Heart right ventricle (tissue), 16 donors: ENCODE measurements at regions not wholly inside any gene's neighbourhood (a gene's known extent, or its start where the extent isn't known, plus 50 kb on each side); places are given as distances from the start of the nearest gene placed in this dataset.
A peak's percentile ranks its signal among the peaks of the same experiment; 100 is the strongest.

ENCODE experiments used
- ATAC-seq, 8 donors: fragments of 200-7000 bp; cut with Tn5 transposase; one replicate each; pipeline ENCODE4 v1.9.1; 2020; ENCODE audit warnings: mild to moderate bottlenecking in 8 of 8, moderate library complexity in 8 of 8, moderate number of reproducible peaks in 1 of 8
- DNase-seq, 2 donors: peaks; one replicate each; pipeline ENCODE4 v3.0.0-alpha.2; 2020
- H3K27ac ChIP-seq, 10 donors: fragments of 200-600 bp; sonication (generic) in 2 of 10; one replicate each; pipeline versions ENCODE4 v1.5.0 to v1.8.0; 2020 to 2022; ENCODE audit warnings: mild to moderate bottlenecking in 3 of 10
- H3K27me3 ChIP-seq, 7 donors: fragments of 200-600 bp; one replicate each; pipeline ENCODE4 v1.8.0; 2021 to 2022; ENCODE audit warnings: mild to moderate bottlenecking in 2 of 7
- H3K36me3 ChIP-seq, 9 donors: fragments of 200-600 bp; sonication (generic) in 1 of 9; one replicate each; pipeline versions ENCODE4 v1.5.0 to v1.8.0; 2020 to 2022; ENCODE audit warnings: mild to moderate bottlenecking in 2 of 9
- H3K4me1 ChIP-seq, 9 donors: fragments of 200-600 bp; sonication (generic) in 1 of 9; one replicate each; pipeline versions ENCODE4 v1.5.0 to v1.8.0; 2020 to 2022; ENCODE audit warnings: mild to moderate bottlenecking in 4 of 9
- H3K4me3 ChIP-seq, 10 donors: fragments of 200-600 bp; sonication (generic) in 2 of 10; one replicate each; pipeline versions ENCODE4 v1.5.0 to v1.8.0; 2020 to 2022; ENCODE audit warnings: mild to moderate bottlenecking in 7 of 10, moderate library complexity in 2 of 10
- H3K9me3 ChIP-seq, 11 donors: fragments of 200-600 bp in 10 of 11; sonication (generic) in 2 of 11; one replicate each; pipeline versions ENCODE4 v1.5.0 to v1.8.0; 2013 to 2022; ENCODE audit warnings: mild to moderate bottlenecking in 2 of 11, control low read depth in 1 of 11, moderate library complexity in 1 of 11
- CTCF ChIP-seq, 9 donors: fragments of 200-600 bp; sonication (generic) in 2 of 9; IDR thresholded peaks; one replicate each; pipeline versions ENCODE4 v1.5.0 to v1.8.0; 2021 to 2022; ENCODE audit warnings: antibody characterized with exemption in 9 of 9, mild to moderate bottlenecking in 5 of 9, moderate library complexity in 1 of 9
- WGBS, 2 donors: extraction: QIAGEN DNeasy Blood & Tissue Kit; methylation state at CpG; one replicate each; pipeline ENCODE4 v1.1.7; 2013; ENCODE audit warnings: inconsistent platforms in 1 of 2; 5-methylcytosine and 5-hydroxymethylcytosine counted together
- intact Hi-C, 10 donors: fragments of 100-400 bp; cut with DNase I; formaldehyde crosslinking; loops; one replicate each; pipeline versions ENCODE4 v1.11.1 to v1.14.2; 2022
- donor health status: Arrhythmogenic right ventricular cardiomyopathy.
- donor health status: ischemic (EF 13 %, LVEDD 7.1; RV severe dilation, severe dysfunction).
- donor health status: healthy with polysubstance abuse.
- donor health status: DM: no; HTN: yes; CAD: no.
- donor health status: DM: no; HTN: no; CAD: no.
- donor health status: ischemic (EF 25% LVEDD 6.9; RV normal size, moderate dysfunction).
- donor health status: ischemic (EF 25% LVEDD 5.7; RV mildly dilated, moderate dysfunction).
- donor health status: healthy.
- donor health status: DM: yes; HTN: yes; CAD: no.
- donor health status: Ischemic cardiomyopathy.
- donor health status: ischemic (EF 35%, LVEDD 5.7; RV mildly dilated, moderate dysfunction).
- donor health status: nonischemic (EF 11% LVEDD 7.7; RV severe dilation, severe dysfunction).
- donor health status: DM: yes; HTN: yes; CAD: no.
- donor health status: PGD.
- donor health status: ischemic (EF 29% LVEDD 5.4; RV normal size, mild dysfunction).
- donor health status: nonischemic (EF 23%, LVEDD 6.1; RV moderate dilation, normal function).

GRCh38 chr15:70504299-70504951, 258.9 kb downstream of the UACA start:
- Histone ChIP-seq H3K9me3 (peaks cover 0 to 11% (median 0%) of the 10 kb centered on the region in 11 donors), H3K27me3 (no peaks in the 10 kb centered on the region), H3K4me3 (no peak overlapping the region), H3K27ac (peak overlapping the region in 2 of 10 donors; percentile 31 to 82), H3K4me1 (peaks cover 11 to 66% (median 32%) of the 10 kb centered on the region in 9 donors), H3K36me3 (no peaks in the 10 kb centered on the region)
- intact Hi-C loops = no loop called here
- DNase-seq (peak; percentile 57 to 70), ATAC-seq (peak; percentile 60 to 76 (median 70))
- no peak for TF ChIP-seq CTCF (IDR thresholded peaks at IDR 0.05)
- WGBS, 2 donors = 34 to 42% methylated on average over 9 of the region's 9 CpGs

- H3K36me3 ChIP-seq = no peaks in the 10 kb centered on the region
- no peak overlapping the region for H3K4me3 ChIP-seq
- peaks cover 11 to 60% (median 32%) of the 10 kb centered on the region in 9 donors for H3K4me1 ChIP-seq
- ATAC-seq (peak in 1 of 8 donors; percentile 4), DNase-seq (no peak)
- peak overlapping the region in 1 of 10 donors; percentile 82 for H3K27ac ChIP-seq
- no peaks in the 10 kb centered on the region for H3K27me3 ChIP-seq
- intact Hi-C loops = no loop called here
- no peak for TF ChIP-seq CTCF (IDR thresholded peaks at IDR 0.05)
- peaks cover 0 to 8% (median 0%) of the 10 kb centered on the region in 11 donors for H3K9me3 ChIP-seq
- 78 to 79% methylated on average over 10 of the region's 10 CpGs for WGBS, 2 donors
These were observed 259.5 kb downstream of the UACA start for GRCh38 chr15:70503798-70504298.

GRCh38 chr15:70503073-70503745, 260.1 kb downstream of the UACA start:
- no peak for DNase-seq
- no peak for TF ChIP-seq CTCF (IDR thresholded peaks at IDR 0.05)
- Histone ChIP-seq H3K9me3 (peaks cover 0 to 8% (median 0%) of the 10 kb centered on the region in 11 donors), H3K27me3 (no peaks in the 10 kb centered on the region), H3K4me1 (peaks cover 11 to 54% (median 32%) of the 10 kb centered on the region in 9 donors), H3K27ac (peak overlapping the region in 1 of 10 donors; percentile 82), H3K36me3 (no peaks in the 10 kb centered on the region), H3K4me3 (no peak overlapping the region)
- intact Hi-C loops = no loop called here
- WGBS, 2 donors = 80 to 87% methylated on average over 8 of the region's 8 CpGs
- ATAC-seq = no peak

- ATAC-seq = no peak
- no peaks in the 10 kb centered on the region for H3K36me3 ChIP-seq
- DNase-seq = no peak
- no peak for TF ChIP-seq CTCF (IDR thresholded peaks at IDR 0.05)
- intact Hi-C loops = no loop called here
- 92 to 95% methylated on average over 10 of the region's 10 CpGs for WGBS, 2 donors
- no peak overlapping the region for H3K4me3 ChIP-seq
- peaks cover 0 to 8% (median 0%) of the 10 kb centered on the region in 11 donors for H3K9me3 ChIP-seq
- H3K4me1 ChIP-seq = peaks cover 11 to 47% (median 32%) of the 10 kb centered on the region in 9 donors
- no peak overlapping the region for H3K27ac ChIP-seq
- no peaks in the 10 kb centered on the region for H3K27me3 ChIP-seq
These were observed 260.8 kb downstream of the UACA start for GRCh38 chr15:70502529-70502928.
